GM18505 (cell line): ENCODE measurements at regions not wholly inside any gene's neighbourhood (a gene's known extent, or its start where the extent isn't known, plus 50 kb on each side); places are given as distances from the start of the nearest gene placed in this dataset.

Source experiments
- ATAC-seq: cut with Tn5 transposase; IDR thresholded peaks from one replicate; pipeline ENCODE4 v1.9.1; 2021; ENCODE audit not compliant: unreplicated experiment
- POLR2A ChIP-seq: IDR thresholded peaks from 4 replicates; pipeline ENCODE4 v1.6.1; 2011; ENCODE audit warnings: borderline replicate concordance; ENCODE audit not compliant: insufficient read depth, insufficient read length; ENCODE audit errors: extremely low read depth

- TF ChIP-seq POLR2A, result no peak
- no peak for ATAC-seq
Measured at GRCh38 chr9:2494562-2494961, 127.0 kb upstream of the VLDLR start.

GRCh38 chr9:2495221-2496005, 126.2 kb upstream of the VLDLR start:
- ATAC-seq, result no peak

GRCh38 chr9:2496169-2496568, 125.4 kb upstream of the VLDLR start:
- TF ChIP-seq POLR2A, result no peak
- no peak for ATAC-seq

More at GRCh38 chr9:2495221-2496005, 126.2 kb upstream of the VLDLR start:
- TF ChIP-seq POLR2A, result no peak

GRCh38 chr9:2496934-2497333, 124.7 kb upstream of the VLDLR start:
- ATAC-seq, result no peak
- TF ChIP-seq POLR2A, result no peak

GRCh38 chr9:2497666-2498400, 123.8 kb upstream of the VLDLR start:
- no peak for TF ChIP-seq POLR2A
- no peak for ATAC-seq

GRCh38 chr9:2502210-2502609, 119.4 kb upstream of the VLDLR start:
- no peak for ATAC-seq
- no peak for TF ChIP-seq POLR2A

GRCh38 chr9:2502760-2503159, 118.8 kb upstream of the VLDLR start:
- ATAC-seq, result no peak
- TF ChIP-seq POLR2A, result no peak

- no peak for ATAC-seq
- TF ChIP-seq POLR2A, result no peak
Measured at GRCh38 chr9:2506321-2506720, 115.3 kb upstream of the VLDLR start.

- no peak for TF ChIP-seq POLR2A
- no peak for ATAC-seq
Measured at GRCh38 chr9:2523591-2523990, 98.0 kb upstream of the VLDLR start.

- TF ChIP-seq POLR2A, result no peak
- ATAC-seq, result no peak
Measured at GRCh38 chr9:2524601-2525000, 97.0 kb upstream of the VLDLR start.

GRCh38 chr9:2525147-2525546, 96.4 kb upstream of the VLDLR start:
- TF ChIP-seq POLR2A, result no peak

GRCh38 chr9:2526071-2526828, 95.3 kb upstream of the VLDLR start:
- no peak for TF ChIP-seq POLR2A
- ATAC-seq, result no peak

More at GRCh38 chr9:2525147-2525546, 96.4 kb upstream of the VLDLR start:
- ATAC-seq, result no peak

GRCh38 chr9:2531481-2531880, 90.1 kb upstream of the VLDLR start:
- no peak for TF ChIP-seq POLR2A
- ATAC-seq, result no peak
